Neural crest cell (in vitro differentiated cells): ENCODE measurements at regions not wholly inside any gene's neighbourhood (a gene's known extent, or its start where the extent isn't known, plus 50 kb on each side); places are given as distances from the start of the nearest gene placed in this dataset. TPM values are rescaled to one million over a fixed set of nuclear protein-coding genes. Genes with fewer than 3 reads are reported as not detected.

Experiments used
- microRNA-seq: library from miRNA; unstranded; fragments of <30 nt; microRNA quantifications from one replicate; pipeline ENCODE4, GENCODE V29; 2020

Small RNA genes lying in the stretch of these regions (microRNA-seq; reads per million reads assigned to microRNA genes)
- gene MIR4418 = not detected
